A673 (cell line): ENCODE measurements at regions not wholly inside any gene's neighbourhood (a gene's known extent, or its start where the extent isn't known, plus 50 kb on each side); places are given as distances from the start of the nearest gene placed in this dataset.

Experiments
- BruUV-seq: library from RNA; stranded (reverse); fragments of 400-500 nt; replicated peaks from 2 replicates; lab custom pipeline; 2021; lab: Mats Ljungman, UMichigan
- CTCF ChIA-PET: fragments of 300-600 bp; sonication (Branson Sonifier 250); formaldehyde crosslinking; loops from one replicate; lab custom pipeline; 2022; ENCODE audit warnings: antibody characterized with exemption; lab: Charles Lee
- POLR2A ChIA-PET: fragments of 300-600 bp; sonication (Branson Sonifier 250); formaldehyde crosslinking; loops from one replicate; lab custom pipeline; 2022; ENCODE audit warnings: antibody characterized with exemption; ENCODE audit not compliant: low non-redundant PET; lab: Charles Lee
- DNase-seq: peaks from one replicate; pipeline ENCODE4 v3.0.0-alpha.2; 2015; ENCODE audit warnings: low spot score
- H3K27ac ChIP-seq: fragments of 200-600 bp; sonication (generic); 2 replicates; pipeline ENCODE4 v1.5.1; 2016; ENCODE audit warnings: mixed run types, low read depth, mild to moderate bottlenecking, mixed read lengths, antibody characterized with exemption, low read length; ENCODE audit not compliant: poor library complexity, severe bottlenecking
- H3K27me3 ChIP-seq: fragments of 200-600 bp; sonication (generic); replicated peaks from 2 replicates; pipeline ENCODE4 v1.6.1; 2017; ENCODE audit warnings: mixed run types, low read depth, mild to moderate bottlenecking, mixed read lengths, antibody characterized with exemption, low read length; ENCODE audit not compliant: insufficient read depth, poor library complexity
- H3K36me3 ChIP-seq: fragments of 200-600 bp; sonication (generic); 2 replicates; pipeline ENCODE4 v1.6.1; 2016; ENCODE audit warnings: mixed run types, mild to moderate bottlenecking, mixed read lengths, antibody characterized with exemption, low read length; ENCODE audit not compliant: insufficient read depth, poor library complexity, severe bottlenecking
- H3K4me1 ChIP-seq: fragments of 200-600 bp; sonication (generic); 2 replicates; pipeline ENCODE4 v1.6.1; 2017; ENCODE audit warnings: mixed run types, mild to moderate bottlenecking, mixed read lengths, antibody characterized with exemption, low read length; ENCODE audit not compliant: insufficient read depth, poor library complexity, severe bottlenecking
- H3K4me3 ChIP-seq: fragments of 200-600 bp; sonication (generic); 2 replicates; pipeline ENCODE4 v1.5.1; 2016; ENCODE audit warnings: low read depth, mixed run types, mild to moderate bottlenecking, mixed read lengths, low read length; ENCODE audit not compliant: poor library complexity, severe bottlenecking
- H3K9me3 ChIP-seq: fragments of 200-600 bp; sonication (generic); 2 replicates; pipeline ENCODE4 v1.6.1; 2016; ENCODE audit warnings: mixed run types, low read depth, mild to moderate bottlenecking, mixed read lengths, antibody characterized with exemption, low read length; ENCODE audit not compliant: poor library complexity, severe bottlenecking
- CTCF ChIP-seq: fragments of 300-800, 200-600 bp; sonication (generic); conservative IDR thresholded peaks from 2 replicates; pipeline ENCODE4 v1.5.1; 2017; ENCODE audit warnings: low read depth, mild to moderate bottlenecking, antibody characterized with exemption, low read length, moderate library complexity, mixed read lengths
- EZH2 ChIP-seq: fragments of 200-600 bp; sonication (generic); IDR thresholded peaks from 2 replicates; pipeline ENCODE4 v1.6.1; 2017; ENCODE audit warnings: borderline replicate concordance, low read depth, mild to moderate bottlenecking, mixed read lengths, antibody characterized with exemption, low read length; ENCODE audit not compliant: poor library complexity, severe bottlenecking
- intact Hi-C: fragments of 100-400 bp; cut with micrococcal nuclease; formaldehyde crosslinking; loops from one replicate; pipeline ENCODE4 v1.10.0; 2022; ENCODE audit not compliant: unreplicated experiment

- Histone ChIP-seq H3K27me3 (no peaks in the 10 kb centered on the region), H3K4me1 (no peaks in the 10 kb centered on the region), H3K9me3 (no peaks in the 10 kb centered on the region), H3K27ac (no peak overlapping the region), H3K36me3 (no peaks in the 10 kb centered on the region), H3K4me3 (no peak overlapping the region)
- TF ChIP-seq CTCF (no peak), EZH2 (no peak)
- ChIA-PET CTCF (no interaction called here), POLR2A (no interaction called here)
- intact Hi-C loops: no loop called here
- BruUV-seq: no TSS peak
- no peak for DNase-seq
Observed at GRCh38 chr12:34097213-34097612, 74.9 kb downstream of the ALG10 start.

GRCh38 chr12:34105392-34105933, 83.2 kb downstream of the ALG10 start:
- POLR2A ChIA-PET: no interaction called here
- no peak overlapping the region for H3K4me3 ChIP-seq
- TF ChIP-seq CTCF: no peak
- no peak for TF ChIP-seq EZH2
- H3K4me1 ChIP-seq: no peaks in the 10 kb centered on the region
- no peaks in the 10 kb centered on the region for H3K27me3 ChIP-seq
- H3K36me3 ChIP-seq: no peaks in the 10 kb centered on the region
- peaks cover 4% of the 10 kb centered on the region for H3K9me3 ChIP-seq
- intact Hi-C loops: no loop called here
- no peak for DNase-seq
- BruUV-seq: no TSS peak
- CTCF ChIA-PET: no interaction called here
- H3K27ac ChIP-seq: no peak overlapping the region

GRCh38 chr12:34106172-34106571, 83.9 kb downstream of the ALG10 start:
- BruUV-seq: no TSS peak
- intact Hi-C loops: no loop called here
- POLR2A ChIA-PET: no interaction called here

More at GRCh38 chr12:34106172-34106571, 83.9 kb downstream of the ALG10 start:
- Histone ChIP-seq H3K4me1 (no peaks in the 10 kb centered on the region), H3K27ac (no peak overlapping the region), H3K27me3 (no peaks in the 10 kb centered on the region), H3K4me3 (no peak overlapping the region), H3K36me3 (no peaks in the 10 kb centered on the region), H3K9me3 (peaks cover 4% of the 10 kb centered on the region)
- DNase-seq: no peak
- TF ChIP-seq CTCF: no peak
- TF ChIP-seq EZH2: no peak
- CTCF ChIA-PET: no interaction called here
